Mammary epithelial cell (primary cell): ENCODE measurements at regions not wholly inside any gene's neighbourhood (a gene's known extent, or its start where the extent isn't known, plus 50 kb on each side); places are given as distances from the start of the nearest gene placed in this dataset.

Experiments
- CTCF ChIP-seq, 2 donors: IDR thresholded peaks in 1 of 2; conservative IDR thresholded peaks in 1 of 2; 2 replicates each; pipeline ENCODE4 v1.5.1; 2011 to 2012; ENCODE audit warnings: inconsistent platforms in 2 of 2, low read length in 2 of 2, mild to moderate bottlenecking in 2 of 2, control low read depth in 1 of 2, low read depth in 1 of 2; ENCODE audit not compliant: insufficient read depth in 1 of 2; ENCODE audit errors: extremely low read depth in 1 of 2
- EZH2 ChIP-seq: IDR thresholded peaks from 2 replicates; pipeline ENCODE4 v1.6.1; 2012; ENCODE audit warnings: low read length, inconsistent platforms, borderline replicate concordance

- TF ChIP-seq EZH2 (no peak), CTCF (conservative IDR thresholded peaks at IDR 0.05 in 1 of 2, IDR thresholded peaks at IDR 0.05 in 1 of 2; ENCODE audit: extremely low read depth in 1 of 2, insufficient read depth in 1 of 2, low read depth in 1 of 2, low read length in 2 of 2) (no peak)
Observed at GRCh38 chr13:83531022-83531421, 351.3 kb downstream of the SLITRK1 start.
